NT2/D1 (cell line): ENCODE measurements at regions not wholly inside any gene's neighbourhood (a gene's known extent, or its start where the extent isn't known, plus 50 kb on each side); places are given as distances from the start of the nearest gene placed in this dataset.

Experiments
- DNase-seq: peaks from one replicate; pipeline ENCODE4 v3.0.0-alpha.2; 2011; ENCODE audit warnings: low read depth, low spot score
- H3K27me3 ChIP-seq: 2 replicates; pipeline ENCODE4 v1.6.0; 2011; ENCODE audit warnings: mild to moderate bottlenecking; ENCODE audit not compliant: insufficient read length, insufficient read depth
- H3K36me3 ChIP-seq: 2 replicates; pipeline ENCODE4 v1.6.1; 2011; ENCODE audit warnings: mild to moderate bottlenecking, low read length, mixed read lengths; ENCODE audit not compliant: insufficient read depth, insufficient read length
- H3K4me1 ChIP-seq: 2 replicates; pipeline ENCODE4 v1.5.1; 2011; ENCODE audit not compliant: insufficient read depth, insufficient read length
- H3K4me3 ChIP-seq: 2 replicates; pipeline ENCODE4 v1.5.1; 2011; ENCODE audit warnings: low read depth; ENCODE audit not compliant: insufficient read length
- H3K9ac ChIP-seq: 2 replicates; pipeline ENCODE4 v1.6.0; 2011; ENCODE audit warnings: low read depth; ENCODE audit not compliant: insufficient read length
- H3K9me3 ChIP-seq: 2 replicates; pipeline ENCODE4 v1.5.1; 2011; ENCODE audit warnings: mild to moderate bottlenecking, low read length; ENCODE audit not compliant: insufficient read depth
- SUZ12 ChIP-seq: IDR thresholded peaks from 2 replicates; pipeline ENCODE4 v1.6.1; 2011; ENCODE audit not compliant: insufficient read length, insufficient read depth; ENCODE audit errors: extremely low read depth
- YY1 ChIP-seq: IDR thresholded peaks from 2 replicates; pipeline ENCODE4 v1.6.1; 2011; ENCODE audit not compliant: insufficient read length, insufficient read depth
- ZNF274 ChIP-seq: IDR thresholded peaks from 2 replicates; pipeline ENCODE4 v1.6.1; 2011; ENCODE audit warnings: mild to moderate bottlenecking, low read depth, low read length

GRCh38 chr5:135246923-135247795, 151.9 kb downstream of the MACROH2A1 start:
- Histone ChIP-seq H3K9me3 (0 out of 2 replicates have a peak, but pooled peaks cover 5% of the 10 kb centered on the region), H3K27me3 (peaks cover 3% of the 10 kb centered on the region), H3K36me3 (no peaks in the 10 kb centered on the region), H3K4me1 (peaks cover 17% of the 10 kb centered on the region), H3K4me3 (no peak overlapping the region), H3K9ac (no peak overlapping the region)
- no peak for TF ChIP-seq SUZ12
- TF ChIP-seq ZNF274: no peak
- TF ChIP-seq YY1: no peak
- DNase-seq: no peak

GRCh38 chr5:135246605-135246922, 152.5 kb downstream of the MACROH2A1 start:
- no peaks in the 10 kb centered on the region for H3K9me3 ChIP-seq
- H3K36me3 ChIP-seq: no peaks in the 10 kb centered on the region
- peaks cover 3% of the 10 kb centered on the region for H3K27me3 ChIP-seq
- TF ChIP-seq YY1 (no peak), ZNF274 (no peak), SUZ12 (no peak)
- peaks cover 17% of the 10 kb centered on the region for H3K4me1 ChIP-seq
- no peak overlapping the region for H3K4me3 ChIP-seq
- DNase-seq: no peak
- H3K9ac ChIP-seq: no peak overlapping the region

GRCh38 chr5:135245521-135246499, 153.2 kb downstream of the MACROH2A1 start:
- Histone ChIP-seq H3K27me3 (peaks cover 3% of the 10 kb centered on the region), H3K9ac (no peak overlapping the region), H3K4me3 (no peak overlapping the region), H3K9me3 (no peaks in the 10 kb centered on the region), H3K36me3 (no peaks in the 10 kb centered on the region), H3K4me1 (peaks cover 17% of the 10 kb centered on the region)
- no peak for DNase-seq
- TF ChIP-seq SUZ12: no peak
- no peak for TF ChIP-seq YY1
- TF ChIP-seq ZNF274: no peak

GRCh38 chr5:135244620-135245021, 154.4 kb downstream of the MACROH2A1 start:
- Histone ChIP-seq H3K36me3 (no peaks in the 10 kb centered on the region), H3K4me1 (peaks cover 17% of the 10 kb centered on the region), H3K9ac (no peak overlapping the region), H3K27me3 (peaks cover 3% of the 10 kb centered on the region), H3K4me3 (no peak overlapping the region), H3K9me3 (no peaks in the 10 kb centered on the region)
- no peak for TF ChIP-seq YY1
- TF ChIP-seq SUZ12: no peak
- TF ChIP-seq ZNF274: no peak
- DNase-seq: no peak

- no peak for DNase-seq
- H3K9me3 ChIP-seq: no peaks in the 10 kb centered on the region
- H3K36me3 ChIP-seq: no peaks in the 10 kb centered on the region
- no peak for TF ChIP-seq YY1
- no peak for TF ChIP-seq SUZ12
- H3K27me3 ChIP-seq: peaks cover 3% of the 10 kb centered on the region
- H3K9ac ChIP-seq: no peak overlapping the region
- H3K4me1 ChIP-seq: peaks cover 17% of the 10 kb centered on the region
- H3K4me3 ChIP-seq: no peak overlapping the region
These were observed 155.3 kb downstream of the MACROH2A1 start for GRCh38 chr5:135243556-135244285.

- no peaks in the 10 kb centered on the region for H3K9me3 ChIP-seq
- no peak overlapping the region for H3K9ac ChIP-seq
- no peak for TF ChIP-seq SUZ12
- no peak for TF ChIP-seq YY1
- TF ChIP-seq ZNF274: no peak
- H3K4me3 ChIP-seq: no peak overlapping the region
- no peak for DNase-seq
- peaks cover 17% of the 10 kb centered on the region for H3K4me1 ChIP-seq
- no peaks in the 10 kb centered on the region for H3K36me3 ChIP-seq
- peaks cover 3% of the 10 kb centered on the region for H3K27me3 ChIP-seq
These were observed 156.0 kb downstream of the MACROH2A1 start for GRCh38 chr5:135242866-135243555.
